ENCODE measurements at regions not wholly inside any gene's neighbourhood (a gene's known extent, or its start where the extent isn't known, plus 50 kb on each side); places are given as distances from the start of the nearest gene placed in this dataset.

GRCh38 chr15:98444138-98444537 lies 204.2 kb upstream of the IGF1R start:
- Histone ChIP-seq H3K4me3 (replicated peaks in 1 of 4; ENCODE audit: control extremely low read depth in 1 of 4, insufficient read depth in 1 of 4, low read depth in 3 of 4, low read length in 4 of 4) (no peak overlapping the region), H3K4me2 (ENCODE audit: extremely low read depth, insufficient read depth, low read length) (no peak overlapping the region), H4K20me1 (ENCODE audit: control insufficient read depth, extremely low read depth, insufficient read depth, low read length) (no peaks in the 10 kb centered on the region), H3K36me3 (ENCODE audit: control insufficient read depth, insufficient read depth, low read length) (no peaks in the 10 kb centered on the region), H3K9me3 (ENCODE audit: control insufficient read depth, insufficient read depth, low read depth, low read length) (no peaks in the 10 kb centered on the region), H2AFZ (ENCODE audit: low read length) (no peak overlapping the region), H3K79me2 (ENCODE audit: control insufficient read depth, insufficient read depth, low read length) (no peaks in the 10 kb centered on the region), H3K9ac (ENCODE audit: insufficient read depth, low read length) (no peak overlapping the region), H3K4me1 (ENCODE audit: control insufficient read depth, extremely low read depth, insufficient read depth, low read length) (no peaks in the 10 kb centered on the region), H3K27me3 (ENCODE audit: control insufficient read depth, insufficient read depth, low read length) (no peaks in the 10 kb centered on the region), H3K27ac (ENCODE audit: insufficient read depth, low read length) (no peak overlapping the region)
- no peak for TF ChIP-seq EZH2 (IDR thresholded peaks at IDR 0.05; ENCODE audit: low read length, missing control alignments)
- TF ChIP-seq, protein P1, sequence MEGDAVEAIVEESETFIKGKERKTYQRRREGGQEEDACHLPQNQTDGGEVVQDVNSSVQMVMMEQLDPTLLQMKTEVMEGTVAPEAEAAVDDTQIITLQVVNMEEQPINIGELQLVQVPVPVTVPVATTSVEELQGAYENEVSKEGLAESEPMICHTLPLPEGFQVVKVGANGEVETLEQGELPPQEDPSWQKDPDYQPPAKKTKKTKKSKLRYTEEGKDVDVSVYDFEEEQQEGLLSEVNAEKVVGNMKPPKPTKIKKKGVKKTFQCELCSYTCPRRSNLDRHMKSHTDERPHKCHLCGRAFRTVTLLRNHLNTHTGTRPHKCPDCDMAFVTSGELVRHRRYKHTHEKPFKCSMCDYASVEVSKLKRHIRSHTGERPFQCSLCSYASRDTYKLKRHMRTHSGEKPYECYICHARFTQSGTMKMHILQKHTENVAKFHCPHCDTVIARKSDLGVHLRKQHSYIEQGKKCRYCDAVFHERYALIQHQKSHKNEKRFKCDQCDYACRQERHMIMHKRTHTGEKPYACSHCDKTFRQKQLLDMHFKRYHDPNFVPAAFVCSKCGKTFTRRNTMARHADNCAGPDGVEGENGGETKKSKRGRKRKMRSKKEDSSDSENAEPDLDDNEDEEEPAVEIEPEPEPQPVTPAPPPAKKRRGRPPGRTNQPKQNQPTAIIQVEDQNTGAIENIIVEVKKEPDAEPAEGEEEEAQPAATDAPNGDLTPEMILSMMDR (conservative IDR thresholded peaks at IDR 0.05 in 1 of 2, IDR thresholded peaks at IDR 0.05 in 1 of 2; ENCODE audit: low read depth in 1 of 2, low read length in 2 of 2) = no peak
- DNase-seq (ENCODE audit: low read depth in 2 of 2) = no peak

DNA sequence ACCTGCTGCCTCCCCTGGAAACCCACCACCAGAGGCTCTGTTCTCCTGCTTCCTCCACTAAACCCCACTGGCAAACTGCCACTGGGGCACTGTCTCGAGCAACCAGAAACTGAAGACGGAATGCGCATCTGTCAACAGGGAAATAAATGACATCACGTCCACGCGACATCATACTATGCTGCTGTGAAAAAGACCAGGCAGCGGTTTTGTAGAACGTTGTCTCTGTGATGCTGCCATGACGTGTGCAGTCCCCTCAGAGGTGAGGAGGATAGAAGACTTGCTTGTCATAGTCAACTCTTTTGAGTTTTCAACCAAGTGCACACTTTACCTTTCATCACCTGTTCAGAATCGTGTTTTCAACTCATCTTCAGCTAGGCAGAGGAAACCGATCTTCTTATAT lies 203.0 kb upstream of the IGF1R start:
- no peaks in the 10 kb centered on the region for H3K27me3 ChIP-seq (ENCODE audit: control insufficient read depth, insufficient read depth, low read length)
- H3K36me3 ChIP-seq (ENCODE audit: control insufficient read depth, insufficient read depth, low read length) = no peaks in the 10 kb centered on the region
- H3K9ac ChIP-seq (ENCODE audit: insufficient read depth, low read length) = no peak overlapping the region
- no peaks in the 10 kb centered on the region for H4K20me1 ChIP-seq (ENCODE audit: control insufficient read depth, extremely low read depth, insufficient read depth, low read length)
- H3K4me1 ChIP-seq (ENCODE audit: control insufficient read depth, extremely low read depth, insufficient read depth, low read length) = no peaks in the 10 kb centered on the region
- H3K4me2 ChIP-seq (ENCODE audit: extremely low read depth, insufficient read depth, low read length) = no peak overlapping the region
- DNase-seq (ENCODE audit: low read depth in 2 of 2) = no peak
- TF ChIP-seq, protein P1 (conservative IDR thresholded peaks at IDR 0.05 in 1 of 2, IDR thresholded peaks at IDR 0.05 in 1 of 2; ENCODE audit: low read depth in 1 of 2, low read length in 2 of 2) = no peak
- TF ChIP-seq EZH2 (IDR thresholded peaks at IDR 0.05; ENCODE audit: low read length, missing control alignments) = no peak
- H3K9me3 ChIP-seq (ENCODE audit: control insufficient read depth, insufficient read depth, low read depth, low read length) = no peaks in the 10 kb centered on the region
- no peak overlapping the region for H2AFZ ChIP-seq (ENCODE audit: low read length)
- no peak overlapping the region for H3K4me3 ChIP-seq (replicated peaks in 1 of 4; ENCODE audit: control extremely low read depth in 1 of 4, insufficient read depth in 1 of 4, low read depth in 3 of 4, low read length in 4 of 4)
- no peak overlapping the region for H3K27ac ChIP-seq (ENCODE audit: insufficient read depth, low read length)
- H3K79me2 ChIP-seq (ENCODE audit: control insufficient read depth, insufficient read depth, low read length) = no peaks in the 10 kb centered on the region

DNA sequence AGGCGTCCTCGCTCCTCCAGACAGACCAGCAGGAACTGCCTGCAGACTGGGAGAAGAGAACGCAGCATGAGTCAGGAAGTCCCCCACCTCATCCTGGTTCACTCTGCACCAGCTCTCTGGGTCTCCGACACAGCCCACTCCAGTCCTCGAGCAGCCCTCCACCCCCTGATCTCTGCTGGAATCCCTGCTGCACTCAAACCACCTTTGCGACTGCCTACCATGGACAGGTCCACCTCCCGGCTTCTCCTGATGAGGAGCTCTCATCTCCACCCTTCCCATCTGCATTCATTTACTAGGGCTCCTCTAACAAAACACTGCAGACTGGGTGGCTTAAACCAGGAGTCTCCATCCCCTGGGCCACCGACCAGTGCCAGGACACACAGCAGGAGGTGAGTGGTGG lies 202.3 kb upstream of the IGF1R start:
- H3K27me3 ChIP-seq (ENCODE audit: control insufficient read depth, insufficient read depth, low read length) = no peaks in the 10 kb centered on the region
- H3K27ac ChIP-seq (ENCODE audit: insufficient read depth, low read length) = no peak overlapping the region
- H3K4me2 ChIP-seq (ENCODE audit: extremely low read depth, insufficient read depth, low read length) = no peak overlapping the region
- H3K4me3 ChIP-seq (replicated peaks in 1 of 4; ENCODE audit: control extremely low read depth in 1 of 4, insufficient read depth in 1 of 4, low read depth in 3 of 4, low read length in 4 of 4) = no peak overlapping the region
- H3K36me3 ChIP-seq (ENCODE audit: control insufficient read depth, insufficient read depth, low read length) = no peaks in the 10 kb centered on the region
- no peak for DNase-seq (ENCODE audit: low read depth in 2 of 2)
- no peaks in the 10 kb centered on the region for H3K79me2 ChIP-seq (ENCODE audit: control insufficient read depth, insufficient read depth, low read length)
- TF ChIP-seq, protein P1 (conservative IDR thresholded peaks at IDR 0.05 in 1 of 2, IDR thresholded peaks at IDR 0.05 in 1 of 2; ENCODE audit: low read depth in 1 of 2, low read length in 2 of 2) = no peak
- H3K9me3 ChIP-seq (ENCODE audit: control insufficient read depth, insufficient read depth, low read depth, low read length) = no peaks in the 10 kb centered on the region
- H2AFZ ChIP-seq (ENCODE audit: low read length) = no peak overlapping the region
- H3K9ac ChIP-seq (ENCODE audit: insufficient read depth, low read length) = no peak overlapping the region
- H4K20me1 ChIP-seq (ENCODE audit: control insufficient read depth, extremely low read depth, insufficient read depth, low read length) = no peaks in the 10 kb centered on the region
- H3K4me1 ChIP-seq (ENCODE audit: control insufficient read depth, extremely low read depth, insufficient read depth, low read length) = no peaks in the 10 kb centered on the region
